Mucosa of gallbladder (tissue), 1 donor: ENCODE measurements at regions not wholly inside any gene's neighbourhood (a gene's known extent, or its start where the extent isn't known, plus 50 kb on each side); places are given as distances from the start of the nearest gene placed in this dataset.

Source experiments
- DNase-seq: peaks from one replicate; pipeline ENCODE4 v3.0.0-alpha.2; 2020; ENCODE audit warnings: low spot score
- donor health status: DM: no; HTN: no; CAD: no.

DNA sequence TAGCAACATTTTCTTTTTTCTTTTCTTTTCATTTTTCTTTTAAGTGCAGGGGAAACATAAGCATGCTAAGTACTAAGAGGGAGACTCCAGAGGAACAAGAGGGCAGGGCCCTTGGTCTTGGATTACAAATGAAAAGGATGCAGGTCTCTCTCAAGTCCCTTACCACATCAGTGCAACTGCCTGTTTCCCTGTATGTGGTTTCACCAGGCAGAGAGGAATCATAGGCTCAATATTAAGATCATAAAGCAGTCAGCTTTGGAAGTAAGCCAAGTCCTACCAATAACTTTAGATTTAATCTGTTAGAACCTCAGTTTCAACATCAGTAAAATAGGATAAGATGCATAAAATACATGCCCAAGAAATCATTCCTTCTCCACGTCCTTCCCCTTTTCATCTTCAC lies 422.7 kb upstream of the PAPPA start:
- no peak for DNase-seq

DNA sequence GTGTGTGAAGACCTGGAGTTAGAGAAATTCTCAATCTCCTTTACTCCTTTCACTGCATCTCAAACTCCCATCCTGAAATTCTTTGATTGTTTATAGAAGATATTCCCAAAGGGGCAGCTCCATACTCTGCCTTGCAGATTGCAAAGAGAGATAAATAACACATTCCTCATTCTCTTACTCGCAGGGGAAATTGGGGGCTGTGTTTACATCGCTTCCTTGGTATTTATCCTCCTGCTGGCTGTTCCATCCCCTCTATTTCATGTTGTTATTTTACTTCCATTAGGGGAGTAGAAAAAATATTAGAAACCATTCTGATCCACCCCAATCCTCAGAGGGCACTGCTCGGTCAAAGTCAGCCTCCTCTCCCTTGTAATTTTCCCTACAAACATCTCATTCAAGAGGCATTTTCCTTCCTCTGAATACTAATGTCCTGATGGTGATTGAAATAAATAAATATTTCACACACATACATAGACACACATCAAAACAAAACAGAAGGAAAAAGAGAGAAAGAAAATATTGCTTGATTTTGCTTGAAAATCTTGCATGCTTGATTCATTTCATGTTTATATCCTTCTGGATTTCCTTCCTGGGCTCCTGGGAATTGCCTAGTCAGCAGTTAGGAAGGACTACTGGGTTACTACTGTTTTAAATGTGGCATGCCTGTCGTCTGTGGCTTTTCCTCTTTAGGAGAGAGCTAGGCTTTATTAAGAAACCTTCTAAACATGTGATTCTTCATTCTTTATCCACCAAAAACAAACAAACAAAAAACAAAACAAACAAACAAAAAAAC lies 420.1 kb upstream of the PAPPA start:
- no peak for DNase-seq

DNA sequence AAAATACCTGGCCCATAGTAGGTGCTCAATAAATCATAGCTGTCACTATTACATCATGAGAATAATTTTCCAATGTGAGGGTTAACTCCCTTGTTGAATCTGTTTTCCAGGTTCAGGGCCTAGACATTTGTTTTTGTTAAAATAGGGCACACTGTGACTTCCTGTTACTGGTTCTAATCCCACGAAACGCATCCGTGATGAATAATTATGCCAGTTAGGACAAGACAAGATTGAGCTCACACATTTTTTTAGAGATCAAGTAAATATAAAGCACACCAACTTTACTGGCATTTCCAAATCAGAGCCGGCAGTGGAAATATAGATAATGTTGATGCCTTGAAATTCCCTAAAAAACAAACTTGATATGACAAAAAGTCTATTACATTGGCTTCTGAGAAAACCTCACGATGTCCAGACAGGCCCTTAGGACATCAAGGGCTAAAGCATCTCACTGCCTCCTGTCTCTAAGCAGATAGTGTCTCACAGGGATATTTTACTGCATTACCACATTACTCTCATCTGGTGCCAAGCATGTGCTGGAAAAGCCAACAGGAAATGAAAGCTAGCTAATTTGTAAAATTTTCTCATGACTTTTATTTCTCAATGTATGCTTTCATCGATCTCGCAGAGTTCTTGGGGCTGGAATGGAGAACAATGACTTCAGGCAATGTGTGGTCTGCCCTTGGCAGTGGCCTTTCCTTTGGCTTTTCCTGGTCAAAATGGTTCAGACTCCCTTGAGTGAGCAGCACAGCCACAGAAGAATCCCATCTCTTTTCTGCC lies 414.3 kb upstream of the PAPPA start:
- DNase-seq = no peak

DNA sequence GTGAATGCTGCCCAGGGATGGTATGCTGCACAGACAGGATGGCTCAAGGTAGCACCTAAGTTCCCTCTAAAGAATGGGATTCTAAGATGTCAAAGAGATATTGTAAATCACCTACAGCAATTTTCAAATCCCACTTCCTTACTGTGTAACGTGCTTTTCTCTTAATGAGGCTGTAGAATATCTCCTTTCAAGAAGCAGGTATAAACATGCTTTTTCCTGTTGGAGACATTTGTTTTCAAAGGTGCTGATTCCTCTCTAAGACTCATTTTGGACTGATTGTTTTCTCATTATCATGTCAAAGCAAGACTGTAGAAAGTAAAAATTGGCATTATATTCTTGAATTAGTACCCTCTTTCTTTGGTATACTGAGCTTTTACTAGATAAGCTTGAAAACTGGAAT lies 412.6 kb upstream of the PAPPA start:
- no peak for DNase-seq

DNA sequence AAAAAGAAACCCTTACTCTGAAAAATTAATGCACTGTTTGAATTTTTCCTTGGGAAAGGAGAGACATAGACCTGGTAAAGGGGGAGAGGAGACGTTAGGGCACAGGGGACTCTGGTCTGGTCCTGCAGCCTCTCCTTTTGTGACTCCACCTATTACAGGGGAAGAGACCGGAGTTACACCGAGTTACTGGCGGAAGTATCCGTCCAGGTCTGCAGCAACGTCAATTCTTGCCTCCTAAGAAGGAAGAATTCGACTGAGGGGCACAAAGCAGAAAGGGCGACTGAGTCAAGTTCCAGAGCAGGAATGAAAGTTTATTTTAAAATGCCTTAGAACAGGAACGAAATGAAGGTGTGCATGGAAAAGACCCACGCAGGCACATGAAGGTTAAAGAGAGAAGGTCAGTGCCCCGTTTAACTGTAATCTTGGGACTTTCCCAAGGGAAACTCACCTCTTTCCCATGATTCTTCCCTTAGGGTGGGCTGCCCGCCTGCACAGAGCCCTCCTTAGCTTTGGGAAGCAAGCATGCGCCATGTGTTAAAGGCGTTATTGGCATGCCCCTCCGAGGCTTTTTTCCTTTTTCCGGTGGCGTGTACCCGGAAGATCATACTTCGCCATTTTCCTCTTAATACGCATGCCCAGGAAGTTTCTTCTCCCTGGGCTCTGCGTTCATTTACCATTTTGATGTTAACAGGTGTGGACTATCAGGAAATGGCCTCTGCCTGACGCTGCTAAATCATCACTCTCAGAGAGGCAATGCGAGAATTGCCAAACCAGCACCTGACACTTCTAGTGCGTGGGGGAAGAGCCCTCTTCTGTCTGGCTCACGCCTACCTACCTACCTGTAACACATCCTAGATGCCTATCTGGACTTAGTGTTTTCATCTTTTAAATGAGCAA lies 409.6 kb upstream of the PAPPA start:
- DNase-seq = no peak

DNA sequence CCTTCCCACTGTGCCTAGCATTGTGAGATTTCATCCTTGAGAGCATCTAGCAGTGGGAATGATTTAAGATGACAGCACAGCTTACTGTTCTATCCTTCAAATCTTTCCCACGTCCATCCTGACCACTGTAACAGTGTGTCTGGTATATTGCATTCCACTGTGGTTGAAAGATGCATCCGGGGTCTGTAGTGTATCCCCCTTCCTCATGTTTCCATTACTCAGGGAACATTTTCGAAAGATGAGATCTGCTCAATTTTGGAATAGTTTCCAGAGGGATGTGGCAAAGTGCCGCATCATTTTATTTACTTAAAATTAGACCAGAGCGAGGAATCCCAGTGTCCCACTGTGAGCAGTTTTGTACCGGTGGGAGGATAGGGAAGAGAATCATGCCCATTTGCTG lies 407.1 kb upstream of the PAPPA start:
- DNase-seq = no peak

DNA sequence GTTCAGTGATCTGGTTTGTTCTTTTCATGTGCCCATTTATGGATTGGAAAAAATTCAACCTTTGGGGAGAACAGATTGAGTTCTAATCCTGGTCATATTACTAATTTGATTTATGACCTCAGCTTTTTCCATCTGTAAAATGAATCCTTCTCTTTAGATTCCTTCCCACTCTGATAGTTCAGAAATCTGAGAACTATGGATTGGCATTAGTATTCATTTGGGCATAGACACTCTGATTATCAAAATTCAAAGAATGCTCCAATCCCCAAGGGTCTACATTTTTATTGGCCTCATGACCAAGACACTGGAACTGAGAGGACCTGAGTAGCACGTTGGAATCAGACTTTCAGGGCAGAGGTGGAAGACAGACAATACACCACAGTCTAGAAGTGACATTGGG lies 405.9 kb upstream of the PAPPA start:
- no peak for DNase-seq

DNA sequence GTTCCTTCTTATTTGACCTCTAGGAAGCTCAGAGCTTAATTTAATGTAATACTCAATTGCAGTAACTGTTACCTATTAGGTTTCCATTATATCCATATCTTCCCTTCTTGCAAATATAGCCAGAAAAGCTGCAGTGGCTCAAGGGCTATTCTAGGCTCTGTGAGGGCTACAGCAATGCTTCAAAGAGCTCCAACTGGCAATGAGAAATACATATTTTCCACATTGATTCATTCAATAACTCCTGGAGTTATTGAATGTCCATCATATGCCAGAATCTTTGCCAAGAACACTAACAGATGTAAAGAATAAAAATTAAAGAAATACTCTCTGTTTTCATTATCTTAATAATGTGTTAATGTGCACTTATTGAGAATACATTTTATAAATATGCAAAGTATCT lies 396.9 kb upstream of the PAPPA start:
- no peak for DNase-seq

DNA sequence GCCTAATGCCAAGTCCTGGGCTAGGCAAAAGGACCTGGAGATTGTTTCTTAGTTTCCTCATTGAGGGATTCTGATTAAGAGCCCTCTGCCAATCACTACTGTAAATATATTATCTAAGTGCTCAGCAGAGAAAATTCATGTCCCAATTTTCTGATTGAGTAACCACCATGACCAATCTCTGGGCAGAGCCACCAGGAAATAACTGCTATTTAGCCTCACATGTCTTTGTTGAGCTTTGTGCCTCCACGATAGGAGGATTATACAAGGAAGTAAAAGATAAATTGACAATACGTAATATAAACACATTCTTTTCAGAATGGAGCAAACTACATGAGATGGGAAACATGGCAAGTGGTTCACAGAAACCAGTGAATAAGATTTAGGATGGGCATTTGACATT lies 396.1 kb upstream of the PAPPA start:
- DNase-seq = no peak

DNA sequence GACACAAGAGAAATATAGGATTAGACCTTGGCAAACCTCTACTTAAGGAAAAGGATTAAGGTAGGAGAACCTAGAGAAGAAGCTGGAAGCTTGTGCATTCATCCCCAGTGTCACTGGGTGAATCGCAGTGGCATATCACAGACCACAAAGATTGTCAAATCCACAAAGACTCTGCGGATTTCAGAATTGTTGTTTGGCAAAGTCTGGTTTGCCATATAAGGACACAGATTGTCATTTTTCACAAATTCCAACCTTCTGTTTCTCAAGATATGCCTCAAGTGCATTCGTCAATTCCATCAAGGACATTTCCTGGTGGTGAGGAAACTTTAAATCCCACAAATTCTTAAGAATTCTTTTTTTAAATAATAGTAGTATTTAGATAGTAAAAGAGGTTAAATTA lies 395.1 kb upstream of the PAPPA start:
- no peak for DNase-seq

DNA sequence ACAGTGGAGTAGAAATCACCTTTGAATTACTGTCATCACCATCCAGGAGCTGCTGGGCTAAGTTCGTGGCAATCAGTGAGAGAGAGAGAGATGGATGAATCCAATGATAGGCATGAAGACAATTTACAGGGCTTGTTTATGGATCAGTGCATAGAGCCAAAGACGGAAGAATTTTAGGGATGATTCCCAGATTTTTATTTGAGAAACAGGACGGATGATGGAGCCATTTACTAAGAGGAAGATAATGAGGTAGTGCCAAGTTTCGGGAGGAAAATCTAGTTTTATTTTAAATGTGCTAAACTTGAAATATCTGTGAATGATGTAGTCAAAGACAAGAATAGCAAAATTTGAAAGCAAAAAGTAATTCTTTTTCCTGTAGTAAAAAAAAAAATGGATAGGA lies 394.2 kb upstream of the PAPPA start:
- no peak for DNase-seq

DNA sequence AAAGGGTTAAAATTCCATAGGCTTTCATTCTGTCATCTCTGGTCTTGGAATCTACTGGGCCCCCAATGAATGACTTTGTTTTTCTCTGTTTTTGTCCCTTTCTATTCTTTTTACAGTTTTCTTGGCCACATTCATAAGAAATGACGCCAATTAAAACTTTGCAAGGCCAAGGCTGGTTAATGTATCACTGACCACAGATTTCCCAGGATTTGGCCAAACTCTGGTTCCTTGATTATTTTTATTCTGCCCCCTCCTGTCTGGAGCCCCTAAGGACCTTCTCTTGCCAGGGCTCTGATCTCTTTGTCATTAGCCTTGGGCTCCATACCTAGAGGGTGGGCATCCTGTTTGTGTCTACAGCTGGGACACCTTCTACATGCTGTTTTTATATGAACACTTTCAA lies 388.9 kb upstream of the PAPPA start:
- DNase-seq = no peak

DNA sequence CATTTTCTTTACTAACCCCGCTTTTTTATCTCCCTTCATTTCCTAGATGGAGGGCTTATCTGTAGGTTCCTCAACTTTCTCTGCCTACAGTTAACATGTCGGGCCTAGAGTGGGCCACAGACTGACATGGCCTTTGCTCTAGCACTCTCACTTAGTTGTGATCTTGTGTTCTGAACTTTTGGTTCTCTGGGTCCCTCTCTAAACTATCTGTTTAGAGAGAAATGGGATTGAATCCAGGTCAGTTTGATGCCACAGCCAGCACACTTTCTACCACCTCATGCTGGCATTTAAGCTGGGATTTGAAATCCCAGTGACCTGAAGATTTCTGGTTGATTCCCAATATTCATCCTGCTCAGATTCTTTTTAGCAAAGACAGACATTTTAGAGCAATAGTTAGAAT lies 388.5 kb upstream of the PAPPA start:
- no peak for DNase-seq

DNA sequence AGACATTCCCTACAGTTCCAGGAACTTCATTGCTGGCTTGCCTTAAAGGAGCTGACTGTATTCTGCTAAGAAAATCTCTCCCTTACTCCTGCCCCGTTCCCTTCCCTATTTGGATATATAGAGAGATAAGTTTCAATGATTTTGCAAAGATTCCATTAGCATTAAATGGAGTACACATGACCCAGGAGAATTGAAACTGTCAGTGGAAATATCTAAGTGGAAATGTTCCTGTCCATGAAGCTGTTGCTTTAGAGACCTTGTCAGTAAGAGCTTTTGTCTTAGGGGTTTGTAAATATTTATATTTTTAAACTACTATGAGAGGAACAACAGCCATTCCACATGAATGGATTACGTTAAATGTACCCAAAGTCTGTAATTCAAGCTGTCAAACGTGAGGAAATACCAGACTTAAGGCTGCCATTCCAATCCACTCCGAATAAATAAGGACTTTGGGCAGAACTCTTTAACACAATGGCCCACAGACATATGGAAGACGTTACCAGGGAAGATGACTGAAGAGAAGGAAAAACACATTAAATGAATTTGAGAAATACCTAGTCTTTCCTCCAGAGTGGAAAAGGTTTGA lies 387.1 kb upstream of the PAPPA start:
- DNase-seq = no peak

DNA sequence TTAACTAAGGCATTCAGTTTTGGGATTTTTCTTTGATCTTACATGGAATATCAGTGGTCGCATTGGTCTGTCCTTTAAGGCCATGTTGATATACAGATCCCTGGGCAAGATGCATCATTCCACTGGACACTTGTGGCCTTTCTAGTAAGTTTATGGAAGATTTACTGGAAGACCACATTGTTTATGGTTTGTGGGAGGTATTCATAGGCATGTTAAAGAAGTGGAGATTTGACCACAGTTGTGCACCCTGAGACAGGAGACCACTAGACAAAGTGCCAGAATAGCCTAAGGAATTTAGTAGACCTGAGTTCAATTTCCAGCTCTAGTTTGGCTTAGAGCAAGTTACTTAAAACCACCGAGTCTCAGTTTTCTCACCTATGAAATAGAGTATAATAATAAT lies 383.1 kb upstream of the PAPPA start:
- no peak for DNase-seq

DNA sequence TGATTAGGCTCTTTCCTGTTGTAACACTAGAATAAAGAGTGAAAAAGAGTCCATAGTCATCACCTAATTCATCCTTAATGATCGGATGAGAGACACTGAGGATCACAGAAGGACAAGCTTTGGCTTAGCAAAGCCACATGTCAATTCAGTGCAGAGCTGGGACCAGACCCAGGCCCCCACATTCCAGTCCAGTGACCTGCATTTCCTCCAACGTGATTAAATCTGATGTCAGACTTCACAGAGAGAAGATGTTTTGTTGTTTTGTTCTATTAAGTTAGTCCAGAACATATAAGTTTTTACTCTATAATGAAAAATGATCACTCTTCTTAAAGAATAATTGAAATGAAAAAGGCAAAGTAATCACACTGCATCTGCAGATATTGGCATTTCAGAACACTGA lies 377.9 kb upstream of the PAPPA start:
- no peak for DNase-seq

DNA sequence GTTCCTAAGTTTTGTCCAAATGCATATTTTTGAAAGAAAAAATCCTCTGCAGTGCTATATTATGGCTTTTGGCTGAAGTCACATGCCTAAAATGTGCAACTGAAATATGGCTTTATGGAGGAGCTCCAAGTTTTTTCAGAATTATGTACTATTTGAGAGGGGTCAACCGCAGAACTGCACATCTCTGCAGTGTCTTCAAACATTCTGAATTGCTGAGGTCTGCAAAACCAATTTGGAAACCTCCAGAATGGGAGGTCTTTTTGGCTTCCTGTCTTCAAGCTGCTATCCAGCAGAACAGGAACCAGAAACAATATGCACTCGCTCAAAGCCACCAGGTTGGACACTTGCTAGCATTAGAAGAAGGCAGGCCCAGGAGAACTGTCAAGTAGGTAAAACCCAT lies 376.0 kb upstream of the PAPPA start:
- no peak for DNase-seq

DNA sequence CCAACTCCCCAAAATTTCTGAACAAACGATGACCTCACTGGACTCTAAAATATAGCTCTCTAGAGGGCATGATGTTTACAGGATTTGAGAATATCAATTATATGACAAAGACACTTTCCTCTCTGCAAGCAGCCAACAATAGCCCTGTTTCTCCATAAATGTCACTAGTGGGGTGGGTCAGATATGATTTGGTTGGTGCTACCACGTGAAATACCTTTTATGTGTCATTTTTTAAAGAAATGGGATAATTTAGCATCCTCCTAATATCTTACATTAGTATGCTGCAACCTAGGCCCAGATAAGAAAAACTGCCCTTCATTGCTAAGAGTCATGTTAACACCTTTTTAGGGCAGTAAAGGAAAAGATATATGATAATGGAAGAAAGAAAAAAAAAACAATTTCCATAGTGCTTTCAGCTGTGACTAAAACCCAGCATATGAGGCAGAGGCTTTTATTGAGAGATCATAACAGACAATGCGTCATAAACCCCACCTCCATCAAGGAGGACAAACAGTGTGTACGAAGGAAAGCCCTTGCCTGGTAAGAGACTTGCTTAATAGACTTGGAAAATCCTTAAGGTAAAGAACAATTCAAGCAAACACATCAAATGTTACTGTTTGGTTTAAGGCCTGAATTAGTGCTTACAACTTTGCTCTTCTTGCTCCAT lies 372.4 kb upstream of the PAPPA start:
- DNase-seq = no peak

DNA sequence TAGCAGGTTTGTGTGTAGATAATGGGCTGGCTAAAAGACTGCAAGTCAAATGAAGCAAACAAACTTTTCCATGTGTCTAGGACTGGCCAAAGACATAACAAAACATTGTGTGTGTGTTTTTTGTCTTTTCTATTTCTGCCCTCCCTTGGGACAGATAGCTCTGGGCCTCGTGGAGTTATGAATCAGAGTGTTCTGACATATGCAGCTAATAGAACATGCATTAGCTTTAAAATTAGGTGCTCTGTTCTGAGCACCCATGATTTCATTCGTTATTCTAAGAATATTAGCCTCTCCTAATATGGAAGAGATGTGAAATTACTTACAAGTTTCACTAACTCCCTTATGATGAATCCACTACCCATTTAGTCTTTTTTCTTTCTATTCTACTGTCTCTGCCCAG lies 367.3 kb upstream of the PAPPA start:
- no peak for DNase-seq

DNA sequence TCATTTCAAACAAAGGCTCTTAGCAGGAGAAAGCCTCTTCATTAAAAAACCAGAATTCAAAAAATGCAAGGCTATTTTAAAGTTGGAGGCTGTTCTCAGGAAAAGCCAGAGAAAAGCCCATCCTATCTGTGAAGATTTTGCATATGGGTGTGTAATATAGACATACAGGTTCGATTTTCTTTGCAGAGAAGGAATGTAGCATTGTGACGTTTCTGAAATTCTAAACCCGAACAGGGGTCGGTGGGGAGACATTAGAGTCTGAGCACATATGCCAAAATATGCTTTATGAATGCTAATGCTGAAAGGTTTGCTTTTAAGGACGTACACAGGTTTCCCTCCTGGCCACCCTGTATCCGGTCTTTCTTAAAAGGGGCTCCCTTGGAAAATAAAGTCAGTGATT lies 363.1 kb upstream of the PAPPA start:
- no peak for DNase-seq

DNA sequence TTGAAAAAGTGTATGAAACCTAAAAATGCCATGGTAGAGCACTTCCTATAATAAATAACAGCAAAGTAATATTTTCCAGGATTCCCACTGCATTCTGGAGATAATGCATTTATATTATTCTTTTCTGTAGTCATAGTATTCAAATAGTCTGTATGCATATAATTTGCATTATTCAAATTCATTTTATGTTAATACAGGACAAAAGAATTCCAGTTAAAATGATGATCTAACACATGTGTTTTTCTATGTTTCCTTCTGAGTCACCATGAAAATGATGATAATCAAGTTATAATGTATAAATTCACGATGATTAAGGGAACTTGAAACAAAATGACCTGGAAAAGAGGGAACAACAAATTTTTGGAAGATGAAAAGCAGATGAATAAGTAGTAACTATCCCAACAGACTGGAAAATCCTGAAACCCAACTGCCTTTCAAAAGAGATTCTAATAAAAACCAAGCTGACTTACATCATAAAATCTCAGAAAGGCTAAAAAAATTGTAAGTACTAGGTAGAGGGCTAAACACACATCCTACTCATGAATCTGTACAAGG lies 358.6 kb upstream of the PAPPA start:
- no peak for DNase-seq
